HG03439 (cell line): ENCODE measurements at regions not wholly inside any gene's neighbourhood (a gene's known extent, or its start where the extent isn't known, plus 50 kb on each side); places are given as distances from the start of the nearest gene placed in this dataset.
"Not testable (repeated sequence)": the region's sequence is repeated elsewhere in the genome, so short reads cannot be mapped to it uniquely, and the experiment has no call there.

Experiments used
- ATAC-seq: cut with Tn5 transposase; IDR thresholded peaks from one replicate; pipeline ENCODE4 v1.9.1; 2021; ENCODE audit warnings: mild to moderate bottlenecking, moderate library complexity; ENCODE audit not compliant: unreplicated experiment

DNA sequence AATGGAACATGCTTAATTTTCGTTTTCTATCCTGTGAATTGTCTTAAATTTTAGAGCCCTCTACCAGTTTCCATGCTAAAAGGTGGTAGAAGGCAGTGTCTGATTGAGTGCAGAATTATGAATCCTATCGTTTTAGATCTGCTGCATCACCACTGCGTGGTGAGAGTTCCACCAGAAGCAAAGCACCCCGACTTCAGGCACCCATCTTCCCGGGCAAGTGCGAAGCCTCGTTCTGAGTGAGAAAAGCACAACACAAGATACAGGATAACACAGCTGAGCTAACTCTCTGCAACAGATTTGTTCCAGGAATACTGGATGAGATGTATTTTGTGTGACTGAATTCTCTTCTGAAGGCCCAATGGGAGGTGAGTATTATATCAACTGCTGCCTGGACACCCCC is 471.5 kb downstream of the EIPR1 start:
- ATAC-seq = no peak

DNA sequence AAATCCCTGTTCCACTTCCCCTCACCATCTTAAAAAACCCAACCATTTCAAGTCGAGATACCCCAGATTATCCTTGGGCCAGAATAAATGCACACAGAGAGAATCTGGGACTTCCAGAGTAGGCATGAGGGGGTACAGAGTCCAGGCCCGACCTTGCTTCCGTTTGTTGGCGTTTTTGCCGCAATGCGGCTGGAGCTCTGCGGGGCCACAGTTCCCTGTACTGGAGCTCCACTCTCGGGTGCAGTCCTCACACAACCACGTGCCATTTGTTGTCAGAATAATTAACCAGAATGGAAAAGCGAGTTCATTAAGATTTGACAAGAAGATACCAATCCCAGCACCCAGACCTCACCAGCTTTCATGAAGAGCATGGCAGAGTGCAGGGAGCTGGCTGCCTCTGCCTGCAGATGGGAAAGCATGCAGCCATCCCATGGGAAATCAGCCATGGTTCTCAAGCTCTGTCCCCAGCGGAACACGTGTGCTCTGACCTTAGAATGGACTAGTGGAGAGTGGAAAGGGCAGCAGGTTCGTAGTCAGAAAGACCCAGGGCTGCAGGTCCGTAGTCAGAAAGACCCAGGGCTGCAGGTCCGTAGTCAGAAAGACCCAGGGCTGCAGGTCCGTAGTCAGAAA is 472.8 kb downstream of the EIPR1 start:
- no peak for ATAC-seq

DNA sequence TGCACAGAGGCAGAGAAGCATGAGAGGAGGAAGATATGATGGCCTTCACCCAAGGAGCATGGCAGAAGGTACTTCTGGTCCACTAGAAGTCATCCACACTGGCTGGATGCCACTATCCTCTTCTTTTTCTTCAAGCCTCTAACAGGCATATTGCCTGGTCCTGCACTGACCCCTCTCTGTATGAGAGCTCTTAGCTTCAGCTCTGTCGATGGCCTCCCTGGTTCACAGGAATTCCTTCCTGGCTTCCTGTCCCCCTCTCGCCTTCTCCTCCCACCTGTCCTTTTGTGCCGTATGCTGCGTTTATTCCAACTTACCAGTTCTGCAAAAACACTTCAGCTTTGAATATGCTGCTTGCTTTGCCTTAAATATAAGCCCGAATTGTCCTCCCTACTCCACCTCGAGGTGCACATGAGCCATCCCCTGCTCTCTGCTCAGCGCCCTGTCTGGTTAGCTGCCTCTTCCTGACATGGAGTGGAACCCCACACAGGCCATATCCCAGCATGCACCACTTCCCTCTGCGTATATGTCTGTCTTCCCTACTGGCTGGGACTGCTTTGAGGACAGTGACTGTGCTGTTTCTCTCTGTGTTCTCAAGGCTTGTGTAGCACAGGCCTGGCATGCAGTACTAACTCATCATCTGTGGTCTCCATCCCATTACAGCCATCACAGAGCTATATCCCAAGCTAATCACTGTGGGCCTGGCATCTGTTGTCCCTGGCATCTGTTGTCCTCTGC is 474.9 kb downstream of the EIPR1 start:
- no peak for ATAC-seq

DNA sequence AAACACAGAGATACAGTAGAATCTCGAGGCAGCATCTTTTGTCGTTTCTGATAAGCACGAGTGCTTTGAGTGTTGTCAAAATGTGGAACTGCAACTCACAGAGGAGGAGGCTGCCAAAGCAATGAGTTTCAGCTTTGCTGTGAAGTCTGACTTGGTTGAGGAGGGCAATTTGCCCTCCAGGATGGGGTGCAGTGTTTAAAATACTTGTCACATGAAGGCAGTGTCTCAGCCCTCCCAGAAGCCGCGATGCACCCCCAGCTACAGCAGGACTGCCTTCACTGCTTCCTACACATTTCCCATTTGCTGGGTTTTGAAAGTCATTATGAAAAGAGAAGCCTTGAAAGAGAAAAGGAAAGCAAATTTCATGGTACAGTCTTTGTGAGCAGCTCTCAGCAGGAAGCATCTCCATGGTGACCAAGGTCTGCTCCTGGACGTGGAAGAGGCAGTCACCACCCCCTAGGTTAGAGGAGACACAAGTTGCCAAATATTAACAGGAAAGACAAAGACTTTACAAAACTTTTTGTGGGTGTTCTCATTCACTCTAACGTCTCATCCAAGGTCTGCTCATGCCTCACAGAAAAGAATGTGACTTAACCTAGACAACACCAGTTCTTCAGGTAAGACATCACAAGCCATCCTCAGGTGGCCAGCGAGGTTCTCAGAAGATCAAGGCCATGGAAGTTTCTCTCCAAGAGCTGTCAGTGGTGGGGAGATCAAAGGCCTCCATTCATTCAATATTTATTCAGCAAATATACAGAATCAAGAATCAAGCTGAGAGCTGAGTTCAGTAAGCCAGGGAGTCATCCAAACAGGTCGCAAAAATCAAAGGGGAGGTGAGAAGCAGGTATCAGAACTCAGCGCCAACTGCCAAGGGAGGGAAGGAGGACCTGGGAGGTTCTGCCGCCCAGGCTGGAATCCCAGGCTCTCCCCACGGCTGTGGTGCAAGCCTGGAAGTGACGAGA is 476.0 kb downstream of the EIPR1 start:
- peak; percentile 84 for ATAC-seq

DNA sequence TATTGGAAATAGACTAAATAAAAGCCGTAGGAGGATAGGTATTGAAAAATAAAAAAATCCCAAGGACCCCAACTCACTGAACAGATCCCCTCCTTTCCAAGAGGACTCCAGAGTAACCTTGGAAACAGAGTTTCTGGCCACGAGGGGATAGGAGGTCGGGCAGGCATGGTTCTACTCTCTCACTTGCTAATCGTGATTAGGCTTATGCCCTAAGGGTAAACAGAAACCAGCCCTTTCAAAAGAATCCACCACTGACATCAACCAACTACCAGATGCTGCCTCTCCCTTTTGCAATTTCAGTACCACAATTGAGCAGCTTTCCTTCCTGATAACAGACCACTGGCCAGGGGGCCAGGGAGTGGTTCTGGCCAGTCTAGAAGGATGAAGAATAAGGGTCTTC is 477.8 kb downstream of the EIPR1 start:
- ATAC-seq = no peak

DNA sequence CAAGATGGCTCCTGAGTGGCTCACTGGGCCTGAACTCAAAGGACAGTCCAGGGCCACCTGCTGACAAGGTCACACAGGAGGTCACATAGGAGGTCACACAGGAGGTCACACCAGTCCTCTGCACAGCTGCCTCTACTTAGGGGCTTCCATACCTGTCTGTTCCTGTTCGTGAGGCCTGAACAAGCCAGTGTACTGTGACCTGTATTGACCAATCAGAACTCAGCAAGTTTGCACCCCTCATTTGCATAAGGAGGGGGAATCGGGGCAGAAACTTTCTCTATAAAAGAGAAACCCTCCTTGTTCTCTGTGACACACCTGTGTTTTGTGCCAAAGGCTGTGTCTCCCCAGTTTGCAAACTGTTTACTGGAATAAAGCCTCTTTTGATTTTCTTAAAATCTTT is 478.9 kb downstream of the EIPR1 start:
- ATAC-seq = no peak

DNA sequence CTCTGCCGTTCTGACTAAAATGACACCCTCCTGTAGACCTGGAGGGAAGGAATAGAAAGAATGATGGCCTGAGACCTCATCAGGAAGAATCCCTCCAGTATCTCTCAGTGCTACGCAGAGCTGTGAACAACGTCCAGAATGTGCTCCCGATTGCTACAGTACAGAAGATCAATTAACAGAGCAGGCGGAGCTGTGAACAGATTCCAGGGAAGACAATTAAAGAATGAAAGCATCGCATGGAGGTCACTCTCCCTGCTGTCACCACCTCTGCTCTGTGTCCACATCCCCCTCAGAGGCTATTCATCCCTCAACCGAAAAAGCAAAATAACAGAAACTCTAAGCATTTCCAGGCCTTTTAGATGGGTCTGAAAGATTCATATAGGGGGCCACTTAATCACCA is 481.0 kb downstream of the EIPR1 start:
- ATAC-seq = no peak

DNA sequence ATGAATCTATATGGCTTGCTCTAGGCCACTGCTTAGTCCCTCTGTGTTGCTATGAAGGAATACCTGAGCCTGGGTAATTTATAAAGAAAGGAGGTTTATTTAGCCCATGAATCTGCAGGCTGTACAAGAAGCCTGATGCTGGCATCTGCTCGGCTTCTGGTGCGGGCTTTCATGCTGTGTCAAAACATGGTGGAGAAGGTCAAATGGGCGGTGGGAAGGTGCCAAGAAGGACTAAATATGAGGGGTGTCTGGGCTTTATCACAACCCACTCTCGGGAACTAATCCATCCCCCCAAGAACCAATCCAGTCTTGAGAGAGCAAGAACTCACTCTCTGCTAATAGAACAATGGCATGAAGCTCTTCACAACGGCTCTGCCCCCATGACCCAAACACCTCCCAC is 481.6 kb downstream of the EIPR1 start:
- ATAC-seq = no peak

DNA sequence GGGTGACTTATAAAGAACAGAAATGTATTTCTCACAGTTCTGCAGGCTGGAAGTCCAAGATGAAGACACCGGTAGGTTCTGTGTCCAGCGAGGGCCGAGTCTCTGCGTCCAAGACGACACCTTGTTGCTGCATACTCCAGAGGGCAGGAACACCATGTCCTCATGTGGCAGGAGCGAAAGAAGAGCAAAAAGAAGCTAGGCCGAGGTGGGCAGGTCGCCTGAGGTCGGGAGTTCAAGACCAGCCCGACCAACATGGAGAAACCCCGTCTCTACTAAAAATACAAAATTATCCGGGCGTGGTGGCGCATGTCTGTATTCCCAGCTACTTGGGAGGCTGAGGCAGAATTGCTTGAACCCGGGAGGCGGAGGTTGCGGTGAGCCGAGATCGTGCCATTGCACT is 483.6 kb downstream of the EIPR1 start:
- ATAC-seq = not testable (repeated sequence)

DNA sequence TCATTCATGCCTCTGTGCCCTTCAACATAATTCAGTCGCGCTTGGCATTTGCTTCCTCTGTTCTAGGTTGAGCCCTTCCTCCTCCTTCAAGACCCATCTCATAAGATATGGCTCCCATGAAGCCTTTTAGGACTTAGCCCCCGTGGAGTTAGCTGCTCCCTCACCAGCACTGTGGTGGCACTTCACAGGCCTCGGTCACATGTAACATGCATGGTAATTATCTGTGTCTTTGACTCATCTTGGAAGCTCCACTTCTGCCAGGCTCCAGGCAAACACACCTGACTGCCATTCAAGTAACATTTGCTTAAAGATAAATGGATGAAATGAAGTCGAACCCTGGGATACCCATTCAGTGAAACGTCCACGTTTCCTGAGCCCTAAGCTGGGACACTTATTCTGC is 484.7 kb downstream of the EIPR1 start:
- no peak for ATAC-seq

DNA sequence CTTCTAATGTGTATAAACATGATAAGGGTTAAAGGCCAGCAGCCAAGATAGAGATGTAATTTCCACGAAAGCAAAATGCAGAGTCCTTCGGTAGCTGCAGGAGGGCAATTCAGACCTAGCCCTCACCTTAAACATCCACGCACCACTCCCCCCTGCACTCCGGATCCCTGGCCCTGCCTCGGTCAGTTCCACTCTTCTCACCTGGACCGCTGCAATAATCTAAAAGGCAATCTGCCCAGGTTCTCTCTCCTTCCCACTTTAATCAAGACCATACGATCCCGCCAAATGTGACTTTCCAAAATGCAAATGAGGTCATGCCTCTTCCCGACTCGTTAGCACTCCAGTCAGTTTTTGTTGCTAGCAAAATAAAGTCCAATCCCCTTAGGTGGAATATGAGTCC is 485.2 kb downstream of the EIPR1 start:
- no peak for ATAC-seq

DNA sequence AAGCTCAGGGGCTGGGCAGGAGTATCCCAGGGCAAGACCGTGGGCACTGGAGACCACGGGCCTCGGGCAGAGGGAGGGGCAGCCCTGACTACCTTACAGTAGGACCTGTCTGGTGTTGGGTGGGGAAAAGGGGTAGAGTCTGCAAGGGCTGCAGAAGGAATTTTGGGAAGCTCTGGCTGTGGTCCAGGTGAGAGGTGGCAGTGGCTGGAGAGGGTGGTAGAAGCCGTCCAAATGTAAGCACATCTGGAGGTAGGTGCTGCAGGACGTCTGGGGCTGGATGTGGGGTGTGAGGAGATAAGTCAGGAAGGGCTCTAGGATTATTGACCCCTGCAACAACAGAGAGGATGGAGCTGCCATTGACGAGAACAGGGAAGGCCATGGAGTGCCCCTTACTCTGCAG is 486.7 kb downstream of the EIPR1 start:
- ATAC-seq = no peak

DNA sequence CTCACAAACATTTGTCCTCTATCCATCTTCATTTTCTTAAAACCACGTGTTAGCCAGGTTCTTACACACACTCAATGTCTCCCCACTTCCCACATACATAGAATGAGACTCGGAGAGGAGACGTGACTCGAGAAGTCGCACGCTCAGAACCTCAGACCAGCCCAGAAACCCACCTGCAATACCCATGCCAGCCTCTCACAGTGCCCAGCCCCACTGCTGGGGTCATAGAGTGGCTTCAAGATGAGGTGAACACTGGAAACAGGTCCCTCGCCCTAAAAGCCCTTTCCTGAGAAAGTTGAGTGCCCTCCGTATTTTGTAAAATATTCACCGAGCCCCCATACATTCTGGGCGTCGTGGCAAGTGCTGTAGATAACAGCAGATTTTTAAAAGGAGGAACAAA is 487.4 kb downstream of the EIPR1 start:
- no peak for ATAC-seq

DNA sequence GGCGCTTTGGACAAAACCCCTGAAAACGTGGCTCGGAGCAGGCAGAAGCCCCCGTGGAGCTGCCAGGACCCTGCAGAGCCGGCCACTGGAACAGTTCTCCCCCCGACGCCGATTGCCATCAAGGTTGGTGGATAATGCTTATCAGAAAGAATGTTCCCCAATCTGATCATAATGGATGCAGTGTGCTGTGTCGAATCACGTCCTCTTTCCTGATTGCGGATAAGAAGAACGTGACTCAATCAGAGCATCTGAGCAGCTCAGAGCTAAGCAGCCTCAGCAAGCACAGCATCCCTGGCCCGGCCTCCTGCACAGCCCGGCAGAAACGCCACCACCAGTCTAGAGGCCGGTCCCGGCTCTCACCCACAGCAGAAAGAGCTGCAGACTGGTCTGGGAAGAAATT is 488.0 kb downstream of the EIPR1 start:
- ATAC-seq = no peak

DNA sequence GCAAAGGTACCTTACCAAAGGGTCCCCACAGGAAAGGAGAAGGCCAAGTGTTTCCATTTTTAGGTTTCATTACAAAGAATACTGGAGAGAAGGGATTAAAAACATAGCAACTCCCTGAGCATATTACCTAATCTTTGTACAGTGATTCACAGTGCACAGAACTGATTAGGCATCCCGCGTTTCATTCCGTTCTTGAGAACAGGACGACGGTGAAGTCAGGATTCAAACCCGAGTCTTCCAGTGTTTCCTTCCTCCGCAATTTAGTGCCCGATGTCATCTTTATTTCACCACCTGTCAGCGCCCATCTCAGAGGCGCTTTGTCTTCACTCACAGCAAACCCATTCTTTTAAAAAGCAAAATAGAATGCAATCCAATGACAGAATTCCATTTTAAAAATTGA is 488.5 kb downstream of the EIPR1 start:
- no peak for ATAC-seq

DNA sequence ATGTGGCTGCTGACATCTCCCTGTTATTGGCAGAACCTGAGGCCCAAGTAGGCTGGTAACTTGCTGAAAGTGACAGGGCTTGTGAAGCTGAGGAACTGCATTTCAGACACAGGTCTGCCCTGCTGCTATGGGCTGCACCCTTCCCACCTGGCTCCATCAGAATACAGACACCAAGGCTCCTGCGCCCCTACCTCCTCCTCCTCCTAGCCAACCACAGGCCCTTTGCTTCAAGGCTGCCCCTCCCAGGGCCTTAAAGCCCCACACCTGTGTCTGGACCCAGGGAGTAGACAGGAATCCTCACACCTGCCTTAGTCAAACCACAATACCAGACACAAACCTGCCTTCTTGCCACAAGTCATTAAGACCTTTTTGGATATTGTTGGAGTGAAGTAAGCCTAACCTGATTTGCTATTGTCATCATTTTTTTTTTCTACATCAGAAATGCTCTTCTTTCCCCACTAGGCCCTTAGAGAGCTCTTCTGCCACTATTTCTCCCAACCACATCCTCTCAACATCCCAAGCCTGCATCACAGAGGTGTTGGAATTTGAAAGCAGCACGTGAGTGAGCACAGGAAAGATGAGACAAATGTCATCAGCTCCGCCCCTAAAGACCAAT is 489.7 kb downstream of the EIPR1 start:
- no peak for ATAC-seq

DNA sequence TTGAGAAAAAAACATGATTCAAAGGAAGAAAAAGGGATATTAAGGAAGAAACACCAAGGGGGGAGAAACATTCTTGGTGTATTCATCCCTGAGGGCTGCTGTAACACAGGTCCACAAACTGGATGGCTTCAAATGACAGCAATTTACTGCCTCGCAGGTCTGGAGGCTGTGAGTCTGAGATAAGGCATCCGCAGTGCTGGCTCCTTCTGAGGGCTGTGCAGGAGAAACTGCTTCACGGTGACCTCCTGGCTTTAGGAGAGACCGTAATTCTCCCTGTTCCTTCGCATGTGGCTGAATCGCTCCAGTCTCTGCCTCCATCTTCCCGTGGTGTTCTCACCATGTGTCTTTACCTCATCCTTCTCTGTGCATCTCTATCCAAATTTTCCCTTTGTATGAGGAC is 490.7 kb downstream of the EIPR1 start:
- no peak for ATAC-seq

DNA sequence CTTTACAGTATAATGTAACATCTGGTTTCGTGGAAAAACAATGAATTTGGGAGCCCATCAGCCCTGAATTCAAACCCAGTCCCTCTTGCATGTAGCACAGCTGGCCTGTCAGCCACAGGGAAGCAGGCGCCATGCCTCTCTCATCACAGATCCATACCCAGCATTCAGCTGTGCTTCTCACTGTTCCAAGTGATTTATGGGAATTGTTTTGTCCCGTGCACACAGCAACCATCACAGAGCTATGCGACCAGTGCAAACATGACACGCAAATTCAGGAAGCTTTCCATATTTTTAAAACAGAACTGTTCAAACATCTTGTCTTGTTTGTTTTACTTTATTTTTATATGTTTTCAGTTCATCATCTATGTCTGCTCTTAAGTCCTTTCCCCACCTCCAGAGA is 496.1 kb downstream of the EIPR1 start:
- ATAC-seq = no peak

DNA sequence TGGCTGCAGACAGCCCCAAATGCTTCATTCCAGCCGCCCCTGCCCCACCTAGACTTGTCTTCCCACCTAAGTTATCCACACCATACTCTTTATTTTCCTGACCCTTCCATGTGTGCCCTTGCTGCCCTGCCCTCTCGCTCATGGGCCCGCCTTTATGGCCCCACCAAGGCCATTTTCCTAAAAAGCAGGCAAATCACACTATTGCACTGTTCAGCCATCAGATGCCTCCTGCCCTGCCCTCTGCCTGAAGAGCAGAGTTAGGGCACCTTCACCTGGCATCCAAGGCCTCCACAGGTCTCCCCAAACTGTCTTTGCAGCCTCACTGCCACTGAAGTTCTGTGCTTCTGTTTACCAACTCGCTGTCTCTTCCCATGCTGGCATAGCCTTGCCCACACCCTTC is 496.7 kb downstream of the EIPR1 start:
- ATAC-seq = no peak

DNA sequence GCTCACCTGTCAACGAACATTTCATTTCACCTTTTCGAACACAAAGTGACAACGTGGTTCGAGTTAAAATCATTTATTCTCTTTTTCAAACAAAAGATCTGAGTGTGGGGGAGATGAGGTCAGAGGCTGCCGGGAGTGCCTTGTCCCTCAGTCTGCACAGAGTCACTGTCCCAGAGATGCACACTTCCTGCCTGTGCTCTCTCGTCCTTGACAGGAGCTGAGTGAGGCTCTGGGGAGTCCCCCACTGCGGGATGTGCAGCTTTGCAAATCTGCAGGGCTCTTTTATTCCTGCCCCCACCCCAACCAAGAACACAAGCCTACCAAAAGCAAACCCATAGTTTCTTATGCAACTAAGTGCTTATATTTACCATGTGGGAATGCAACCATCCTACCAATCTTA is 497.8 kb downstream of the EIPR1 start:
- peak; percentile 74 for ATAC-seq

DNA sequence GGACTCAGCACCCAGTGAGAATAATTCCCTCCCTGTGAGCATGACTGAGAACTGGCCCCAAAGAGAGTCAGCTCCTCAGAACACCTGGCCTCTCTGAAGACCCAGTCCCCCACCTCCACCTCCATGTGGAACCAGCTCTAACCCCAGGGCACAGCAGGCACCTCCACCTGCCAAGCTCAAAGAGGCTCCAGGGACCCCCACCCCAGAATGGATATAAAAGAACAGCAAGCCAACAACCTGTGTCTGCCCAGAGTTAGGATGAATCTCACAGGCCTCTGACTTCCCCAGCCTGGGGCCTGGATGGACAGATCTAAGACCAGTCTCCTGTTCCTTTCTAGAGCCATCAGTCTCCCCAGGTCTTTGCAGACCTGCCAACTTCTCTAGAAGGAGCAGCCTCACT is 498.5 kb downstream of the EIPR1 start:
- ATAC-seq = no peak
